ENCODE measurements at regions not wholly inside any gene's neighbourhood (a gene's known extent, or its start where the extent isn't known, plus 50 kb on each side); places are given as distances from the start of the nearest gene placed in this dataset.

DNA sequence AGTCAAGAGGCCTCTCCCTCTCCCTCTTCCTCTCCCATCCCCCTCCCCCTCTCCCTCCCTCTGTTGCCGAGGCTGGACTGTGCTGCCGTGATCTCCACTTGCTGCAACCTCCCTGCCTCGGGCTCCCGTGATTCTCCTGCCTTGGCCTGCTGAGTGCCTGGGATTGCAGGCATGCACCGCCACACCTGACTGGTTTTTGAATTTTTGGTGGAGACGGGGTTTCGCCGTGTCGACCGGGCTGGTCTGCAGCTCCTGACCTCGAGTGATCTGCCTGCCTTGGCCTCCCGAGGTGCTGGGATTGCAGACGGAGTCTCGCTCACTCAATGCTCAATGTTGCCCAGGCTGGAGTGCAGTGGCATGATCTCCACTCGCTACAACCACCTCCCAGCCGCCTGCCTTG is 165.1 kb downstream of the CENPC start:
- no peak for DNase-seq (ENCODE audit: extremely low spot score)
- intact Hi-C loops (cut with DNase I), result no loop called here
- WGBS, result 96% methylated on average over 12 of the region's 16 CpGs

DNA sequence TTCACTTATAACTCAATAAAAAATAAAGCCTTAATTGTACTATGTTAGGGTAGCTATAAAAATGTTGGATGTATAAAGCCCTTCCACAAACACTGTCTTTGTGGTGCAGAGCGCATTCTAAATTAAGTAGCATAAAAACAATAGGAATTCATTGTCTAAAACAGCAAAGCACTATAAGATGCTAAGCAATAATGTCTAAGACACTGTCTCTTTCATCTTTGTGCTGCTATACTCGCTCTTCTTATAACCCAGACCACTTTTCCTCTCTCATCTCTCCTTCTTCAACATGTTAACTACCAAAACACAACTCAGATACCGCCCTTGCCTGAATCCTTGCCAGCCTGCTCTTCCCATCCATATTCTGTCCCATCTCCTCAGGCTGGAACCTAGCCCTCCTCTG is 170.0 kb downstream of the CENPC start:
- H3K27ac ChIP-seq (replicated peaks in 1 of 4), result no peak overlapping the region

More for the DNA sequence above, 165.1 kb downstream of the CENPC start:
- Histone ChIP-seq H3K36me3 (no peaks in the 10 kb centered on the region), H3K27ac (replicated peaks in 1 of 4) (no peak overlapping the region), H3K27me3 (no peaks in the 10 kb centered on the region), H3K9me3 (no peaks in the 10 kb centered on the region), H3K4me1 (no peaks in the 10 kb centered on the region), H3K4me3 (no peak overlapping the region)
- TF ChIP-seq EP300 (IDR thresholded peaks at IDR 0.05) (no peak), POLR2A (IDR thresholded peaks at IDR 0.05; ENCODE audit: low read depth) (no peak), POLR2AphosphoS5 (IDR thresholded peaks at IDR 0.05) (no peak)
- TF ChIP-seq, protein P1, sequence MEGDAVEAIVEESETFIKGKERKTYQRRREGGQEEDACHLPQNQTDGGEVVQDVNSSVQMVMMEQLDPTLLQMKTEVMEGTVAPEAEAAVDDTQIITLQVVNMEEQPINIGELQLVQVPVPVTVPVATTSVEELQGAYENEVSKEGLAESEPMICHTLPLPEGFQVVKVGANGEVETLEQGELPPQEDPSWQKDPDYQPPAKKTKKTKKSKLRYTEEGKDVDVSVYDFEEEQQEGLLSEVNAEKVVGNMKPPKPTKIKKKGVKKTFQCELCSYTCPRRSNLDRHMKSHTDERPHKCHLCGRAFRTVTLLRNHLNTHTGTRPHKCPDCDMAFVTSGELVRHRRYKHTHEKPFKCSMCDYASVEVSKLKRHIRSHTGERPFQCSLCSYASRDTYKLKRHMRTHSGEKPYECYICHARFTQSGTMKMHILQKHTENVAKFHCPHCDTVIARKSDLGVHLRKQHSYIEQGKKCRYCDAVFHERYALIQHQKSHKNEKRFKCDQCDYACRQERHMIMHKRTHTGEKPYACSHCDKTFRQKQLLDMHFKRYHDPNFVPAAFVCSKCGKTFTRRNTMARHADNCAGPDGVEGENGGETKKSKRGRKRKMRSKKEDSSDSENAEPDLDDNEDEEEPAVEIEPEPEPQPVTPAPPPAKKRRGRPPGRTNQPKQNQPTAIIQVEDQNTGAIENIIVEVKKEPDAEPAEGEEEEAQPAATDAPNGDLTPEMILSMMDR (IDR thresholded peaks at IDR 0.05), result no peak

DNA sequence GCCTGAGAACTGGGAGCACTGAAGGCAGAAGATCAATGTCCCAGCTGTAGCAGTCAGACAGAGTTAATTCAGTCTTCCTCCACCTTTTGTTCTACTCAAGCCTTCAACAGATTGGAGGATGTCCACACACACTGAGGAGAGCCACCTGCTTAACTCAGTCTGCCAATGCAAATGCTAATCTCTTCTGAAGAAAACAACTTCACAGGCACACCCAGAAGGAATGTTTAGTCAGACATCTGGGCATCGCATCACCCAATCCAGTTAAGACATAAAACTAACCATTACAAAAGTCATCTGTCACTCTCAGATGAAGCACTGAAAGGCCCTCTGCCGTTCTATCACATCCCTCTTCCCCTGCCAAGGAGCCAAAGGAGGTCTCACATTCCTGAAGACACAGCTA is 173.7 kb downstream of the CENPC start:
- TF ChIP-seq POLR2A (IDR thresholded peaks at IDR 0.05; ENCODE audit: low read depth) (no peak), POLR2AphosphoS5 (IDR thresholded peaks at IDR 0.05) (no peak), EP300 (IDR thresholded peaks at IDR 0.05) (no peak)
- TF ChIP-seq, protein P1 (IDR thresholded peaks at IDR 0.05), result no peak
- Histone ChIP-seq H3K27ac (replicated peaks in 1 of 4) (no peak overlapping the region), H3K4me3 (no peak overlapping the region), H3K36me3 (no peaks in the 10 kb centered on the region), H3K27me3 (no peaks in the 10 kb centered on the region), H3K9me3 (no peaks in the 10 kb centered on the region), H3K4me1 (no peaks in the 10 kb centered on the region)
- intact Hi-C loops (cut with DNase I), result no loop called here
- no peak for DNase-seq (ENCODE audit: extremely low spot score)
- 36% methylated on average over 2 of the region's 2 CpGs for WGBS

More for the DNA sequence above, 170.0 kb downstream of the CENPC start:
- H3K4me1 ChIP-seq, result no peaks in the 10 kb centered on the region
- no peak overlapping the region for H3K4me3 ChIP-seq
- intact Hi-C loops (cut with DNase I), result no loop called here
- H3K9me3 ChIP-seq, result no peaks in the 10 kb centered on the region
- DNase-seq (ENCODE audit: extremely low spot score), result no peak
- no peaks in the 10 kb centered on the region for H3K36me3 ChIP-seq
- TF ChIP-seq EP300 (IDR thresholded peaks at IDR 0.05) (no peak), POLR2AphosphoS5 (IDR thresholded peaks at IDR 0.05) (no peak)
- TF ChIP-seq, protein P1 (IDR thresholded peaks at IDR 0.05), result no peak
- 77% methylated on average over 3 of the region's 3 CpGs for WGBS
- H3K27me3 ChIP-seq, result no peaks in the 10 kb centered on the region

DNA sequence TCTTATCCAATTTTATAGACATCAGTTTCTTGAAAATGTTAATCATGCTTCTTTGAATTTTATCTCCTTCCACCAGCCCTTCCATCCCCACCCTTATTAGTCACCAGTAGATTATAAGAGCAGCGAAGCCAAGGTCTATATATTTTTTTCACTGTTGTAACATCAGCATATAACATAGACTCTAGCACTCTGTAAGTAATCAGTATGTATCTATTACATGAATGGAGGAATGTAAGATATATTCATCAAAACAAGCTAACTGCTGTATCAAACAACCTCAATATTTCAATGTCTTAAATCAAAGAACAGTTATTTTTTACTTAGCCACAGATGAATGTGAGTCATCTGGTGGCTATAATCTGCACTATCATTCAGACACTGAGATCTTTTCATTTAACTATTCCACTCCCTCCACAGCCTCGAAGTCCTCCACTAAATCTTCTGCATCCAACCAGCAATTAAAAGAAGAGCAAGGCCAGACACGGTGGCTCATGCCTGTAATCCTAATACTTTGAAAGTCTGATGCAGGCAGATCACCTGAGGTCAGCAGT is 178.9 kb downstream of the CENPC start:
- H3K27me3 ChIP-seq, result no peaks in the 10 kb centered on the region
- no peak overlapping the region for H3K4me3 ChIP-seq
- no peaks in the 10 kb centered on the region for H3K4me1 ChIP-seq
- no peaks in the 10 kb centered on the region for H3K36me3 ChIP-seq
- TF ChIP-seq, protein P1 (IDR thresholded peaks at IDR 0.05), result no peak
- TF ChIP-seq POLR2A (IDR thresholded peaks at IDR 0.05; ENCODE audit: low read depth) (no peak), EP300 (IDR thresholded peaks at IDR 0.05) (no peak), POLR2AphosphoS5 (IDR thresholded peaks at IDR 0.05) (no peak)
- no peak for DNase-seq (ENCODE audit: extremely low spot score)
- H3K27ac ChIP-seq (replicated peaks in 1 of 4), result no peak overlapping the region
- intact Hi-C loops (cut with DNase I), result no loop called here
- 71% methylated on average over 3 of the region's 3 CpGs for WGBS
- peaks cover 0 to 11% (median 2%) of the 10 kb centered on the region in 4 donors for H3K9me3 ChIP-seq

DNA sequence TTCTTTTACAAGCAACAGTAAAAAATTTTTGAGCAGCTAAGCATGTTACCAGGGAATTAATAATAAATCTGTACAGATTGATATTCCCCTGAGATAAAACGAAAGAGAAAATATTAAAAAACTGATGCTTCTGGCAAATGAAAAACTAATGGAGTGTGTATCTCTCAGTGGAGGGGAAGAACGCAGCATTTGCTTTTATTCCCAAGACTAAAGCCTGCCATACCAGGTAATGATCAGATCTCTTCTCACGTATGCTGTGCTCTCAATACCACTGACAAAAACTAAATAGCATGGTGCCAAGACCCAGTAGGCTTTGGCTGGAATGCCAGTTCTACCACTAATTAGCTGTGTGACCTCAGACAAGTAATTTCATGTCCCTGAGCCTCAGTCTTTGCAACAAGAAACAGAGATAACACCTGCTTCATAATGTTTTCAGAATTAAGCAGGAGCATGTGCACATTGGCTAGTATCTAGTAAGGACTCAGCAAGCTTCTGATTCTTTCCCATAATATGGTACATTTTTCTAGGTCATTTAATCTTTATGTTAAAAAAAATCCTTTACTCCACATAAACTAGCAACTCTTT is 179.6 kb downstream of the CENPC start:
- H3K4me1 ChIP-seq, result no peaks in the 10 kb centered on the region
- no peak for DNase-seq (ENCODE audit: extremely low spot score)
- no peak overlapping the region for H3K4me3 ChIP-seq
- H3K27me3 ChIP-seq, result no peaks in the 10 kb centered on the region
- peaks cover 0 to 17% (median 2%) of the 10 kb centered on the region in 4 donors for H3K9me3 ChIP-seq
- intact Hi-C loops (cut with DNase I), result no loop called here
- H3K36me3 ChIP-seq, result no peaks in the 10 kb centered on the region
- WGBS, result 66% methylated on average over 3 of the region's 3 CpGs
- TF ChIP-seq EP300 (IDR thresholded peaks at IDR 0.05), result no peak
- no peak for TF ChIP-seq POLR2AphosphoS5 (IDR thresholded peaks at IDR 0.05)
- TF ChIP-seq, protein P1 (IDR thresholded peaks at IDR 0.05), result no peak
- TF ChIP-seq POLR2A (IDR thresholded peaks at IDR 0.05; ENCODE audit: low read depth), result no peak
- H3K27ac ChIP-seq (replicated peaks in 1 of 4), result no peak overlapping the region

All from esophagus muscularis mucosa (tissue), 4 donors.